H9 (cell line): ENCODE measurements at regions not wholly inside any gene's neighbourhood (a gene's known extent, or its start where the extent isn't known, plus 50 kb on each side); places are given as distances from the start of the nearest gene placed in this dataset.

Source experiments
- DNase-seq: peaks from one replicate; pipeline ENCODE4 v3.0.0-alpha.2; 2017
- H2AFZ ChIP-seq: one replicate; pipeline ENCODE4 v1.6.1; 2013; ENCODE audit warnings: mild to moderate bottlenecking, low read length, control low read depth, moderate library complexity
- H2AK5ac ChIP-seq: 2 replicates; pipeline ENCODE4 v1.6.1; 2013; ENCODE audit warnings: low read length, control low read depth, mixed read lengths; ENCODE audit not compliant: insufficient read length
- H2BK120ac ChIP-seq: one replicate; pipeline ENCODE4 v1.6.1; 2013; ENCODE audit warnings: low read depth, mild to moderate bottlenecking, low read length, control low read depth, inconsistent platforms; ENCODE audit not compliant: poor library complexity, severe bottlenecking
- H2BK12ac ChIP-seq: 2 replicates; pipeline ENCODE4 v1.6.1; 2013; ENCODE audit warnings: low read length, control low read depth, mixed read lengths, low read depth; ENCODE audit not compliant: insufficient read length
- H2BK15ac ChIP-seq: 2 replicates; pipeline ENCODE4 v1.6.1; 2013; ENCODE audit warnings: low read depth, low read length, control low read depth
- H2BK20ac ChIP-seq: one replicate; pipeline ENCODE4 v1.6.1; 2013; ENCODE audit warnings: low read depth, mild to moderate bottlenecking, low read length, control low read depth, inconsistent platforms; ENCODE audit not compliant: poor library complexity, severe bottlenecking
- H2BK5ac ChIP-seq: 2 replicates; pipeline ENCODE4 v1.6.1; 2013; ENCODE audit warnings: low read length, control low read depth, mixed read lengths; ENCODE audit not compliant: insufficient read length
- H3K14ac ChIP-seq: 2 replicates; pipeline ENCODE4 v1.6.1; 2013; ENCODE audit warnings: low read length, control low read depth; ENCODE audit not compliant: insufficient read depth
- H3K18ac ChIP-seq: 2 replicates; pipeline ENCODE4 v1.6.1; 2013; ENCODE audit warnings: low read depth, mild to moderate bottlenecking, mixed read lengths, low read length, control low read depth; ENCODE audit not compliant: insufficient read length
- H3K23ac ChIP-seq: 2 replicates; pipeline ENCODE4 v1.6.1; 2013; ENCODE audit warnings: low read length, control low read depth, mixed read lengths, low read depth; ENCODE audit not compliant: insufficient read length
- H3K23me2 ChIP-seq: 2 replicates; pipeline ENCODE4 v1.6.1; 2013; ENCODE audit warnings: low read depth, mild to moderate bottlenecking, mixed read lengths, low read length, control low read depth; ENCODE audit not compliant: insufficient read length, poor library complexity, severe bottlenecking
- H3K27ac ChIP-seq: 2 replicates; pipeline ENCODE4 v1.5.1; 2013; ENCODE audit warnings: low read length, control low read depth, mixed read lengths, low read depth; ENCODE audit not compliant: insufficient read length
- H3K27me3 ChIP-seq: 2 replicates; pipeline ENCODE4 v1.6.1; 2013; ENCODE audit warnings: low read length, control low read depth, inconsistent platforms; ENCODE audit not compliant: insufficient read depth
- H3K4ac ChIP-seq: 2 replicates; pipeline ENCODE4 v1.6.1; 2013; ENCODE audit warnings: low read depth, mild to moderate bottlenecking, control low read depth, inconsistent platforms, low read length, moderate library complexity
- H3K4me1 ChIP-seq: 2 replicates; pipeline ENCODE4 v1.6.1; 2013; ENCODE audit warnings: low read length, control low read depth, inconsistent platforms; ENCODE audit not compliant: insufficient read depth
- H3K4me2 ChIP-seq: 2 replicates; pipeline ENCODE4 v1.6.1; 2013; ENCODE audit warnings: low read length, control low read depth, mixed read lengths; ENCODE audit not compliant: insufficient read length, insufficient read depth
- H3K56ac ChIP-seq: 2 replicates; pipeline ENCODE4 v1.6.1; 2013; ENCODE audit warnings: low read depth, mild to moderate bottlenecking, mixed read lengths, low read length, control low read depth; ENCODE audit not compliant: insufficient read length
- H3K79me1 ChIP-seq: 2 replicates; pipeline ENCODE4 v1.6.1; 2013; ENCODE audit warnings: low read depth, mild to moderate bottlenecking, moderate library complexity, low read length, control low read depth, inconsistent platforms; ENCODE audit not compliant: insufficient read depth, poor library complexity, severe bottlenecking
- H3K79me2 ChIP-seq: 2 replicates; pipeline ENCODE4 v1.6.1; 2013; ENCODE audit warnings: low read length, control low read depth, inconsistent platforms; ENCODE audit not compliant: insufficient read depth
- H3K9ac ChIP-seq: 2 replicates; pipeline ENCODE4 v1.6.1; 2013; ENCODE audit warnings: low read length, control low read depth, mixed read lengths; ENCODE audit not compliant: insufficient read length; ENCODE audit errors: extremely low read depth
- H3K9me3 ChIP-seq: one replicate; pipeline ENCODE4 v1.6.1; 2013; ENCODE audit warnings: low read depth, low read length, inconsistent platforms; ENCODE audit not compliant: control insufficient read depth
- H3T11ph ChIP-seq: one replicate; pipeline ENCODE4 v1.6.1; 2013; ENCODE audit warnings: mild to moderate bottlenecking, low read length, control low read depth, inconsistent platforms
- H4K20me1 ChIP-seq: one replicate; pipeline ENCODE4 v1.6.1; 2013; ENCODE audit not compliant: control insufficient read depth, insufficient read length, insufficient read depth
- H4K5ac ChIP-seq: 2 replicates; pipeline ENCODE4 v1.6.1; 2013; ENCODE audit warnings: low read depth, mild to moderate bottlenecking, mixed read lengths, low read length, control low read depth; ENCODE audit not compliant: insufficient read length
- H4K8ac ChIP-seq: replicated peaks from 2 replicates; pipeline ENCODE4 v1.6.1; 2013; ENCODE audit warnings: low read length, control low read depth, mixed read lengths, low read depth; ENCODE audit not compliant: insufficient read length
- H4K91ac ChIP-seq: 2 replicates; pipeline ENCODE4 v1.6.1; 2013; ENCODE audit warnings: low read depth, mild to moderate bottlenecking, moderate library complexity, mixed read lengths, low read length, control low read depth; ENCODE audit not compliant: insufficient read length
- H3K27ac Mint-ChIP-seq, 3 experiments: 2 replicates in 2 of 3; 3 replicates in 1 of 3; pipeline ENCODE4 v1.8.0; 2020 to 2021; ENCODE audit warnings: mixed read lengths in 3 of 3, mild to moderate bottlenecking in 1 of 3, moderate library complexity in 1 of 3
- H3K27me3 Mint-ChIP-seq: 2 replicates; pipeline ENCODE4 v1.8.0; 2021; ENCODE audit warnings: low read depth, mild to moderate bottlenecking, moderate library complexity, mixed read lengths
- H3K36me3 Mint-ChIP-seq, 3 experiments: 2 replicates in 2 of 3; 3 replicates in 1 of 3; pipeline ENCODE4 v1.8.0; 2020 to 2021; ENCODE audit warnings: low read depth in 3 of 3, mixed read lengths in 3 of 3; ENCODE audit not compliant: insufficient read depth in 1 of 3
- H3K4me1 Mint-ChIP-seq, 2 experiments: 2 replicates each; pipeline ENCODE4 v1.8.0; 2020; ENCODE audit warnings: mixed read lengths in 2 of 2
- H3K4me3 Mint-ChIP-seq, 2 experiments: 2 replicates in 1 of 2; 3 replicates in 1 of 2; pipeline ENCODE4 v1.8.0; 2020 to 2021; ENCODE audit warnings: mild to moderate bottlenecking in 2 of 2, mixed read lengths in 2 of 2, moderate library complexity in 1 of 2
- H3K9me3 Mint-ChIP-seq, 2 experiments: 2 replicates in 1 of 2; 3 replicates in 1 of 2; pipeline ENCODE4 v1.8.0; 2020; ENCODE audit warnings: mild to moderate bottlenecking in 2 of 2, mixed read lengths in 2 of 2, moderate library complexity in 1 of 2
- CTCF ChIP-seq: fragments of 200-600 bp; sonication (generic); conservative IDR thresholded peaks from 3 replicates; pipeline ENCODE4 v1.8.0; 2021; ENCODE audit warnings: antibody characterized with exemption, mild to moderate bottlenecking
- WGBS: extraction: QIAGEN DNeasy Blood & Tissue Kit; methylation state at CpG from one replicate; pipeline ENCODE4 v1.1.7; 2013; ENCODE audit warnings: missing lambda C conversion rate, low lambda C conversion rate, mixed read lengths; ENCODE audit not compliant: insufficient read length; ENCODE audit errors: extremely low coverage; 5-methylcytosine and 5-hydroxymethylcytosine counted together

GRCh38 chr4:17272154-17272553 is 239.7 kb downstream of the QDPR start:
- Histone ChIP-seq H3K79me1 (no peaks in the 10 kb centered on the region), H3K4me1 (no peaks in the 10 kb centered on the region), H2BK15ac (no peak overlapping the region), H3K14ac (no peak overlapping the region), H3K56ac (no peak overlapping the region), H2BK120ac (no peak overlapping the region), H3K9ac (no peak overlapping the region), H3K79me2 (no peaks in the 10 kb centered on the region), H4K5ac (no peak overlapping the region), H3K23me2 (no peaks in the 10 kb centered on the region), H4K20me1 (no peaks in the 10 kb centered on the region), H3K4me2 (no peak overlapping the region), H3K27me3 (no peaks in the 10 kb centered on the region), H2AFZ (no peak overlapping the region), H4K91ac (no peak overlapping the region), H4K8ac (no peak overlapping the region), H2BK5ac (no peak overlapping the region), H3K9me3 (no peaks in the 10 kb centered on the region), H3T11ph (no peak overlapping the region), H2BK20ac (no peak overlapping the region), H3K27ac (no peak overlapping the region), H2AK5ac (no peak overlapping the region), H3K18ac (no peak overlapping the region), H3K23ac (no peak overlapping the region), H3K4ac (no peak overlapping the region), H2BK12ac (no peak overlapping the region)
- WGBS: no CpG with 5 or more reads among the region's 6 CpGs
- Mint-ChIP-seq H3K4me1 (no peaks in the 10 kb centered on the region), H3K36me3 (no peaks in the 10 kb centered on the region), H3K4me3 (no peak overlapping the region), H3K27me3 (peaks cover 5% of the 10 kb centered on the region), H3K9me3 (no peaks in the 10 kb centered on the region), H3K27ac (no peak overlapping the region)
- no peak for DNase-seq
- TF ChIP-seq CTCF: no peak
